ENCODE measurements at regions not wholly inside any gene's neighbourhood (a gene's known extent, or its start where the extent isn't known, plus 50 kb on each side); places are given as distances from the start of the nearest gene placed in this dataset.

DNA sequence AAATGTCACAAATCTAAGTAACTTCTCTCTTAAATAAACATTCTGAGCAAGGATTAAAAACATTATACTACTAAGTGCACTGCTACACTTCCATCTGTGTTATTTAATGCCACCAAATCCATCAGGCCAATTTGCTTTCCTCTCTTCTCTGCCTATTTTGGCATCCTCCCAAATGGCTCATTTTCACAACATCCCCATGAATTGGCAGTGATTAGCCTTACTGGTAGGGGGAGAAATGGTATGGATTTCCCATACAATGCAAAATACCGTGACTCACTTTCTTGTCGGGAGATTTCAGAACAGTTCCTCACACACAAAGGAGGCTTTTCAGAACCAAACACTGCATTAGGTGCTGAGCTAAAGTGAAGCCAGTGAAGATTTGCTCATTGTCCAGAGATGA is 195.7 kb downstream of the MIS18A start:
- TF ChIP-seq, protein P1, sequence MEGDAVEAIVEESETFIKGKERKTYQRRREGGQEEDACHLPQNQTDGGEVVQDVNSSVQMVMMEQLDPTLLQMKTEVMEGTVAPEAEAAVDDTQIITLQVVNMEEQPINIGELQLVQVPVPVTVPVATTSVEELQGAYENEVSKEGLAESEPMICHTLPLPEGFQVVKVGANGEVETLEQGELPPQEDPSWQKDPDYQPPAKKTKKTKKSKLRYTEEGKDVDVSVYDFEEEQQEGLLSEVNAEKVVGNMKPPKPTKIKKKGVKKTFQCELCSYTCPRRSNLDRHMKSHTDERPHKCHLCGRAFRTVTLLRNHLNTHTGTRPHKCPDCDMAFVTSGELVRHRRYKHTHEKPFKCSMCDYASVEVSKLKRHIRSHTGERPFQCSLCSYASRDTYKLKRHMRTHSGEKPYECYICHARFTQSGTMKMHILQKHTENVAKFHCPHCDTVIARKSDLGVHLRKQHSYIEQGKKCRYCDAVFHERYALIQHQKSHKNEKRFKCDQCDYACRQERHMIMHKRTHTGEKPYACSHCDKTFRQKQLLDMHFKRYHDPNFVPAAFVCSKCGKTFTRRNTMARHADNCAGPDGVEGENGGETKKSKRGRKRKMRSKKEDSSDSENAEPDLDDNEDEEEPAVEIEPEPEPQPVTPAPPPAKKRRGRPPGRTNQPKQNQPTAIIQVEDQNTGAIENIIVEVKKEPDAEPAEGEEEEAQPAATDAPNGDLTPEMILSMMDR (IDR thresholded peaks at IDR 0.05): no peak
- TF ChIP-seq POLR2A (IDR thresholded peaks at IDR 0.05): no peak
